ENCODE measurements at regions not wholly inside any gene's neighbourhood (a gene's known extent, or its start where the extent isn't known, plus 50 kb on each side); places are given as distances from the start of the nearest gene placed in this dataset.
A peak's percentile ranks its signal among the peaks of the same experiment; 100 is the strongest.

DNA sequence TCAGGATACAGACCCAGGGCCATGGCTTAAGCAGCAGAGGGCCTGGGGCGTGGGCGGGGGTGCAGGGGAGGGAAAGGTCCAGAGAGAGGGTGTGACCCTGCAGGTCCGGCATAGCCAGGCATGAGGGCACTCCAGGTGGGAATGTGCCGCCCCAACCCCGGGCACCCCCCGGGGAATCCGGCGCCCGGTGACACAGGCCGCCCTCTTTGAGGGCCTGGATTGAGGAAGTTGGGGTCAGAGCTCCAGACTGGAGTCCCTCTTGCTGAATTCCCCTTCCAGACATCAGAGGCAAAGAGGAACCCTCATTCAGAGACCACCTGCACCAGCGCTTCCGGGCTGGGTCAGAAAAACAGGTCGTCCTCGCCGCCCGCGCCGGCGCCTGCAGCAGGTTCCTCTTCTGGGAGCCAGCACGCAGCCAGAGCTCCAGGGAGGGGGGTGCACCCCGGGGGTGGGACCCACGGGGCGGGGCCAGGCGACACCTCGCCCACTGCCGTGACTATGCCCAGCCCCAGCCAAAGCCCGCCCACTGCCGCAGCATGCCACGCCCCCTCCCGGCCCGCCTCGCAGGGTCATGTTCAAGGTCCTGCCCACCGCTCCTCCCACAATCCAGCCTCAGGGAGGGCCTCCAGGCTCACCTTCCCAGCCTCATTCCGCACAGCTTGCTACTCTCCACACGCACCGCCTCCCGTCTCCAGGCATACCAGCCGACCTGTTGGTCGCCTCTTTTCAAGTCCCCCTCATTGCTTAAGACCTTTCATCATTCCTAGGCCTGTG, 98.3 kb upstream of the ID2 start:
- DNase-seq (ENCODE audit: low spot score) = peak; percentile 99

DNA sequence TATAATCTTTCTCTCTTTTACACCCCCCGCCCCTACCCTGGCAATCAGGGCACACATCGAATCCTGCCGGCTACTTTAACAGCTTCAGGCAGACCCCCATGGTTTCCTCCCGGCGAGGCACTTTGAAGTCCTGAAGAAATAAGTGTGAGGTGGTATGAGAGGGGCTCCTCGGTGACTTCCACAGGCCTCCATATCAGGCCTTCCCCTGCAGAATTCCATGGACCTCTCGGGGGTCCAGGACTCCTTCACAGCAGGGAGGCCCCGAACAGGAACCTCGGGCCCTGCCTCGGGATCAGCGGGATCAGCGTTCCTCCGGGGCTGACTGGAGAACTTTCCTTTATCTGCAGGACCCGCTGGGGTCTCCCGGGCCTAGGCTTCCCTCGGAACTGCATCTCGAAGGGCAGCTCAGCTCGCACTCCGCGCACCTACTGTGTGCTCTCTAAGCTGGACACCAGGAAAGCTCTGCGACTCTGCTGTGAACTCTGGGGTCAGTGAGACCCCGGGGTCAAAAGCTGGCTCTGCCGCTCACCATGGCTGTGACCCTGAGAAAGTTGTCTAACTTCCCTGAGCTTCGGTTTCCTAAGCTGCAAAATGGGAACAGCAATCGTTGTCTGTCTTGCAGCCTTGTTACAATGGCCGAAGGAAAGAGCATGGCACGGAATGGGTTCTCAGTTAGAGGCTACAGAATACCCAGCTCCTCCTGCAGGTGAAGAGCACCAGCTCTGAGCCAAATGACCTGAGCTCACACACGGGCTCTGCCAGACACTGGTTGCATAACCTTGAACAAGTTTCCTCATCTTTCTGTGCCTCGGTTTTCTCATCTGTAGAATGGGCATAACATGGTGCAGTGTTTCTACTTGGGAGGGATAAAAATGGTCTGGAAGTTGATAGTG, 97.4 kb upstream of the ID2 start:
- ATAC-seq (peak; percentile 27), DNase-seq (ENCODE audit: low spot score) (peak; percentile 53)

More for the DNA sequence above, 98.3 kb upstream of the ID2 start:
- ATAC-seq = peak; percentile 95

- no peak for ATAC-seq
These were observed 95.3 kb upstream of the ID2 start for GRCh38 chr2:8586457-8587051.

DNA sequence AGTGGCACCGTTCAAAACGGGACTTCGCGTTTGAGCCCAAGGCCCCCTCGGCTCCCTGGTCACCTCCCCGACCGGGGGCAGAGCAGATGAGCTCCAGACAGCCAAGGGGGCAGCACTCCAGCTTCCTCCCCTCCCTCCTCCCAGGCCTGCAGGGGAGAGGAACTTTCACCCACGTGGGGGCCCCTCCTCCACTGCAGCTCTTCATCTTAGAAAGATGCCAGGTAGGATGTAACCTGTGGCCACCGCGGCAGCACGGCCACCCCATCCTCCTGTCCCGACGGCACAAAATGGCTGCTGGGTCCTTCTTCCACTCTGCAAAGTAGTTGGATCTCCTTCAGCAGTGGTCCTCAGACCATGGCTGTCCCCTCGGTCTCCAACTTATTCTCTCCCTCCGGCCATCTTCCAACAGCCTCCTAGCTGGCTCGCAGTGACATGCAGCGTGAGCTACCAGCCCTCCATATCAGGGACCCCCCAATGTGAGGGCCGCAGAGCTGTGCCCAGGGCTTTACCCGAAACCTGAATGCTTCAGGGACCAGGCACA, 94.5 kb upstream of the ID2 start:
- no peak for ATAC-seq

More at GRCh38 chr2:8586457-8587051, 95.3 kb upstream of the ID2 start:
- peak; percentile 38 for DNase-seq (ENCODE audit: low spot score)

DNA sequence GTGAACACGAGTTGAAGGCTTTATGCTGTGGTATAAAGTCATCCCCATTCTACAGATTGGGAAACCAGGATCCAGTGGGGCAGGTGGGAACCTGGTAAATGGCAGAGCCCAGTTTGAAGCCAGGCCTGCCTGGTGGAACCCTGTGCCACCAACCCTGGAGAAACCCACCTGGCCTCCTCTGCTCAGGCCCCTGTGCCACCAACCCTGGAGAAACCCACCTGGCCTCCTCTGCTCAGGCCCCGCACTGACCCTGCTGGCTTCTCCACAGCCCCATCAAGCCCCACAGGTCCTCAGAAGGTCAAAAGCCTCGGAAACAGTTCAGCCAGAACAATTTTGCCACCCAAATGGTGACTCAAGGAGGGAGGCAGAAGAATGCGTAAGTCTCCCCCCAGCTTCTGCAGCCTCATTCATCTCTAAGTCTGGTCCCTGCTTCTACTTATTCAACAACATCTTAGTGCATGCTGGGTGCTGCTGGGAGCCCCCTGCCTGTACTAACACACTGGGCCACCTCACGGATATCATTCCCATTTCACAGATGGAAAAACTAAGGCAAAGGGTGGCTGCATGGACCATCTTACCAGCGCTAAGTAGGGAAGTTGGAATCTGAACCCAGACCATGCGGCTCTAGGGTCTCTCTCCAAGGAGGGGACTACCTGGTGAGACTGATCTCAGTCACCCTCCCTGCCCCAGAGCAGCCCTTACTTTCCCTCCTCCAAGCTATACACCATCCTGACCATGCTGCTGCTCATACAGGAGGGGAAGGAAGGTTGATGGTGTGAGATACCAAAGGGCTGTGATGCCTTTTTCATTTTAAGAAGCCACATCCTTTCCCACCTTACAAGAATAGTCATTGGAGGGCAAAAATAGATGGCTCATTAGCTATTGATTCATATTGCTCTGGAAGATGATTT, 93.7 kb upstream of the ID2 start:
- ATAC-seq (no peak), DNase-seq (ENCODE audit: low spot score) (peak; percentile 35)

More for the DNA sequence above, 94.5 kb upstream of the ID2 start:
- DNase-seq (ENCODE audit: low spot score) = peak; percentile 43

DNA sequence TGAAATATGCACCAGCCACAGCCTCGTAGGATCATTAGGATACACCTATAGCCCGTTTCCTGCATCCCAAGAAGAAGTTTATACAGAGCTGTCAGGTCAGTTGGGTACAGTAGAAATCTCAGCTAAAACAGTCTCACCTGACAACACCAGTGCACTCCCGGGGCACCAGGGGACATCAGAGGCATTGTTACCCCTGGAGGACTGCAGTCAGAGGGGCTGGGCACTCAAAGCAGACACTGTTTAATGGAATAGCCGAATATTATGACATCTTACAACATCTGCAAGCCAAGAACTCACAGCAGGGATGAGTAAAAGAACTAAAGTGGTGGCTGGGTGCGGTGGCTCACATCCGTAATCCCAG, 93.0 kb upstream of the ID2 start:
- DNase-seq (ENCODE audit: low spot score) = no peak
- no peak for ATAC-seq

DNA sequence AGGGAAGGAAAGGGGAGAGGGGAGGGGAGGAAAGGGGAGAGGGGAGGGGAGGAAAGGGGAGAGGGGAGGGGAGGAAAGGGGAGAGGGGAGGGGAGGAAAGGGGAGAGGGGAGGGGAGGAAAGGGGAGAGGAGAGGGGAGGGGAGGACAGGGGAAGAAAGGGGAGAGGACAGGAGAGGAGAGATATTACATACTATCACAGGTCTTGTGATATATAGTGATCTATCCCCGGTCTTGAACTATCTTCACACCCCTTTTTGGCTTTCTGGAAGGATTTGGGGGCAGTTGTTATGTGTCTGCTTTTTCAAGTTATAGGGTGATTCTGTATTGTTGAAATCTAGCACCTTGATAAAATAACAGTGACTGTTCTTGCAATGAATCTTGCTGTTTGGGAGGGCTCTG, 92.1 kb upstream of the ID2 start:
- DNase-seq (ENCODE audit: low spot score) (no peak), ATAC-seq (no peak)

DNA sequence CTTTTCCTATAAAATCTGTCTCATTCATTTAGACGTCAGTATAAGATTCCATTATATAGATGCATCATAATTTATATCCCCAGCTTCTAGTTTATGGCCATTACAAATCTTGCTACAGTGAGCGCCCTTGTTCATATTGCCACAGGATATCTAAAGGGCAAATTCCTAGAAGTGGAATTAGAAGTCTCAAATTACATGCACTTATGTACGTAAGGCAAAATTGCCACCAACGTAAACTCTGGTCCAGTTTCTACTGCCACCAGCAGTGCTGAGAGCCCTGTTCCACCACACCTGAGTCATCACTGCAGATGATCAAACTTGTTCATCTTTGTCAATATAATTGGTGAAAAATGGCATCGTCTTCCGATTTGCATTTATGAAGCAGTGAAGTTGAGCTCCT, 90.9 kb upstream of the ID2 start:
- DNase-seq (ENCODE audit: low spot score) (no peak), ATAC-seq (no peak)

- no peak for ATAC-seq
- DNase-seq (ENCODE audit: low spot score) = no peak
These were observed 89.1 kb upstream of the ID2 start for GRCh38 chr2:8592736-8593135.

GRCh38 chr2:8593243-8593642, 88.6 kb upstream of the ID2 start:
- no peak for DNase-seq (ENCODE audit: low spot score)
- ATAC-seq = no peak

GRCh38 chr2:8594731-8595427, 87.0 kb upstream of the ID2 start:
- DNase-seq (ENCODE audit: low spot score) (no peak), ATAC-seq (no peak)

DNA sequence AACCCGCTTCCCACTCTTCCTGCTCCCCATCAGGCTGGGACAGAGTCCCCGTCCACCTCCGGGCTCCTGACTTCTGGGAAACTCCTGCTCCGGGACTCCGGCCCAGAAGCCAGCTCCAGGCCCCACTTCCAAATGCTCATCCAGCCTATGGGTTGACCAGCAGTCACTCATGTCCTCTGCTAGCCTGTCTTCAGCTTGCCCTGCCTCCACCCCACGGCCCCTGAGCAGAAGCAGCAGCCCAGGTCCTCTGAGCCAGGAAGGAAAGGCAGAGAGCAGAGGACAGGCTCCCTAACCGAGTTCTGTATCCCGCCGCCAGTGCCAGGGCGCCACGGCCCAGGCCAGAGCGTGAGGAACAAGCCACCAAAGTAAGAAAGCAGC, 86.4 kb upstream of the ID2 start:
- ATAC-seq (no peak), DNase-seq (ENCODE audit: low spot score) (no peak)

- DNase-seq (ENCODE audit: low spot score) (no peak), ATAC-seq (no peak)
These were observed 85.8 kb upstream of the ID2 start for GRCh38 chr2:8595811-8596600.

DNA sequence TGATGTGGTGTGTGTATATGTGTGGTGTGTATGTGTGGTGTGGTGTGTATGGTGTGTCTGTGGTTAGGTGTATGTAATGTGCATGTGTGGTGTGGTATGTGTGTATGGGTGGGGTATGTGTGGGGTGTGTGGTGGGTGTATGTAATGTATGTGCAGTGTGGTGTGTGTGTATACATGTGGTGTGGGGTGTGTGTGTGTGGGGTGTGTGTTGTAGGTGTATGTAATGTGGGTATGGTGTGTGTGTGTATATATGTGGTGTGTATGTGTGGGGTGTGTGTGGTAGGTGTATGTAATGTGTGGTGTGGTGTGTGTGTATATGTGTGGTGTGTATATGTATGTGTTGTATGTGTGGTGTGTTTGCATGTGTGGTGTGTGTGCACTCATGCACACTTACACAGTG, 84.8 kb upstream of the ID2 start:
- DNase-seq (ENCODE audit: low spot score) (no peak), ATAC-seq (no peak)

DNA sequence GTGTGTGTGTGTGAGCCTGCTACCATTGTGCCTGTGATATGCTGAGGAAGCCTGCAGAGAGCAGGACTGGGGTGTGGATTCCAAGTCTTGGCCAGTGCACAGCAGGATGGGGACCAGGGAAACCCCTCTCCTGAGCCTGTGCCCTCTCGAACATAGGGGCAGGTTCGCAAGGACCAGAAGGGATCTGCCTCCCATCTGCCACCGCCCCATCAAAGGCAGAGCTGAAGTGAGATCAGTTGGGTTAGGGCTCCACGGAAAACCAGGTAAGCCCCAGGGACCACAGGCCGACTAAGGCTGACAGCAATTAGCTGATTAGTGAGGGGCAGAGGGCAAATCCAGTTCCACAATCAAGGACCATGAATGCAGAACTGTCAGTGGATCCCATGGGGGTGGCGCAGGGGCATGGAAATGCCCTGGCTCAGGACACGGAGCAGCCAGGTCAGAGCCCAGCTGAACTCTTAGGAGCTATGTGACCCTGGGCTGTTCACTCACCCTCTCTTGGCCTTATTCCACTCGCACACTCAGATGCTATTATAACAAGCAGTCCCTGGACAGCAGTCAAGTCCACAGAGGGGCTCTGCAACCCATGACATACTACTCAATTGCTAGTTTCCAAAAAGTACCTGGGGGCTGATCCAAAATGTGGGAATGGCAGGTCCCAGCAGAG, 84.2 kb upstream of the ID2 start:
- DNase-seq (ENCODE audit: low spot score) = peak; percentile 74
- ATAC-seq = peak; percentile 92

DNA sequence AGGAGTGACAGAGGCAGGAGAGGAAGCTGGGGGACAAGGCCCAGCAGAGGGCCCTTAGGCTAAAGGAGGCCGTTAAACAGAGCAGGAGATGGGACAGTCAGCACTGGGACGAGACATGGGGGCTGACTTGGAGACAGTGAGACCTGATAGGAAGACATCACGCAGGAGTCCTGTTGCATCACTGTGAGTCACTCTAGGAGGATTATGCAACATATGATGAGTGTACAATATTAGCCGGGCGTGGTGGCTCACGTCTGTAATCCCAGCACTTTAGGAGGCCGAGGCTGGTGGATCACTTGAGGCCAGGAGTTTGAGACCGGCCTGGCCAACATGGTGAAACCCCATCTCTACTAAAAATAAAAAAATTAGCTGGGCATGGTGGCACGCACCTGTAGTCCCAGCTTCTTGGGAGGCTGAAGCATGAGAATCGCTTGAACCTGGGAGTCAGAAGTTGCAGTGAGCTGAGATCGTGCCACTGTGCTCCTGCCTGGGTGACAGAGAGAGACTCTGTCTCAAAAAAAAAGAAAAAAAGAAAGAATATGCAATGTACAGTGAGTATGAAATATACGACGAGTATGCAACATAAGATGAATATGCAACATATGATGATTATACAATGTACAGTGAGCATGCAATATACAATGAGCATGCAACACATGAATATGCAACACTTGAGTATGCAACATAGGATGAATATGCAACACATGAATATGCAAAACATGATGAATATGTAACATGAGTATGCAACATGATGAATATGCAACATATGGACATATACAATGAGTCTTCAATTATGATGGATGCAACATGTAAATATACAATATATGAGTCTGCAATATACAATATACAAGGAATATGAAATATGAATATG, 83.3 kb upstream of the ID2 start:
- peak; percentile 59 for DNase-seq (ENCODE audit: low spot score)
- peak; percentile 65 for ATAC-seq

DNA sequence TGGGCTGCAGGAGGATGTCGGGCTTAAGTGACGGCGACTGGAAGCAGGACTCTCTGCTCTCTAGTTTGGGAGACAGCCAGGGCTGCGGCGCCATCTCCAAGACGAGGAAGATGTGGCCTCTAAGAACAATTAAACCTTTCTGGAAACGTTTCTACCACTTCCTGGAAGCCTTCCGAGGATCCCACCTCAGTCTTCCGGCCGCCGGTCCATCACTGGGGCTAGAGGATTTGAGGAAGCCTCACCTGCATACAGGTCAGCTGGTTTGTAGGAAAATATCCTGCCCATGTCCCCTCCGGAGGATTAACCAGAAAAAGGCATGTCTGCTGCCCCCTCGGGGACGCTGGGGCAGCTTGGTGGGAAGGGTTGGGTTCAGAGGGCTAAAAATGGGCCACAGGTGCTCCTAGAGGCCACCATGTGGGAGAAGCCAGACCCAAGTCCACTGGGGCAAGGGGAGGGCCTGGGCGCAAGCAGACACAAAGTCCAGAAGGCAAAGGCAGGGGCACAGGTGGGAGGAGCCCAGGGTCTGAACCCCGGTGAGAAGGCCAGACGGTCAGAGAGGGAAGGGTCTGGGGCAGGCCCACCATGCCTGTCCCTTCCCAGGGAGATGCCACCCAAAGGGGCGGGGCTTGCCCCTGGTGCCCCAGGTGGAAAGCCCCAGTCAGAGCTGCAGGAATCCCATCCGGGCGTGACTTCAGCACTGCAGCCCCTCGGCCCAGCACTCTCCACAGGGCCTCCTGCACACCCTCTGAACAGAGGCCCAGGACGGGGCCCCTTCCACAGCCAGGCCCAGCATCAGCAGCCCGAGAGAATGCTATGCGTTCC, 82.2 kb upstream of the ID2 start:
- DNase-seq (ENCODE audit: low spot score) (peak; percentile 41), ATAC-seq (peak; percentile 31)
